Sigmoid colon (tissue), 6 donors: ENCODE measurements at regions not wholly inside any gene's neighbourhood (a gene's known extent, or its start where the extent isn't known, plus 50 kb on each side); places are given as distances from the start of the nearest gene placed in this dataset.

Experiments used
- DNase-seq: peaks from one replicate; pipeline ENCODE4 v3.0.0-alpha.2; 2019
- H3K27ac ChIP-seq, 4 donors: fragments of 200-600 bp; sonication (generic); one replicate each; pipeline ENCODE4 v1.5.1; 2016 to 2019; ENCODE audit warnings: mild to moderate bottlenecking in 1 of 4
- H3K27me3 ChIP-seq, 3 donors: fragments of 200-600 bp; sonication (generic); one replicate each; pipeline ENCODE4 v1.5.1; 2019; ENCODE audit warnings: mild to moderate bottlenecking in 1 of 3
- H3K36me3 ChIP-seq, 4 donors: fragments of 200-600 bp; sonication (generic); one replicate each; pipeline ENCODE4 v1.5.1; 2016 to 2019
- H3K4me1 ChIP-seq, 4 donors: fragments of 200-600 bp; sonication (generic); one replicate each; pipeline ENCODE4 v1.5.1; 2017 to 2019
- H3K4me3 ChIP-seq, 4 donors: fragments of 200-600 bp; sonication (generic); one replicate each; pipeline ENCODE4 v1.5.1; 2017 to 2019; ENCODE audit warnings: mild to moderate bottlenecking in 2 of 4, moderate library complexity in 1 of 4
- H3K9me3 ChIP-seq, 4 donors: fragments of 200-600 bp in 3 of 4; sonication (generic) in 3 of 4; one replicate each; pipeline versions ENCODE4 v1.5.1 to v1.6.1; 2013 to 2019
- EP300 ChIP-seq, 4 donors: sonication (generic); formaldehyde crosslinking; IDR thresholded peaks; one replicate each; pipeline ENCODE4 v1.6.1; 2017; ENCODE audit warnings: antibody characterized with exemption in 4 of 4
- POLR2A ChIP-seq, 2 donors: fragments of 450-650 bp; IDR thresholded peaks; one replicate each; pipeline ENCODE4 v1.6.1; 2016; ENCODE audit warnings: antibody characterized with exemption in 2 of 2, mild to moderate bottlenecking in 2 of 2, moderate library complexity in 2 of 2
- POLR2AphosphoS5 ChIP-seq, 4 donors: sonication (generic); formaldehyde crosslinking; IDR thresholded peaks; one replicate each; pipeline ENCODE4 v1.6.1; 2017; ENCODE audit warnings: antibody characterized with exemption in 4 of 4
- WGBS, 2 donors: extraction: QIAGEN DNeasy Blood & Tissue Kit; methylation state at CpG; one replicate each; pipeline ENCODE4 v1.1.7; 2013; 5-methylcytosine and 5-hydroxymethylcytosine counted together
- intact Hi-C: fragments of 100-400 bp; cut with DNase I; formaldehyde crosslinking; loops from one replicate; pipeline ENCODE4 v1.15.1; 2023
- TF ChIP-seq, protein P1 (sequence below), 4 experiments: fragments of 450-650 bp in 3 of 4; fragments of 200-600 bp in 1 of 4; IDR thresholded peaks; one replicate each; pipeline ENCODE4 v1.5.1; 2016 to 2019; ENCODE audit warnings: antibody characterized with exemption in 4 of 4, mild to moderate bottlenecking in 3 of 4, moderate library complexity in 2 of 4
- donor health status: healthy with polysubstance abuse.
- donor health status: healthy.

DNA sequence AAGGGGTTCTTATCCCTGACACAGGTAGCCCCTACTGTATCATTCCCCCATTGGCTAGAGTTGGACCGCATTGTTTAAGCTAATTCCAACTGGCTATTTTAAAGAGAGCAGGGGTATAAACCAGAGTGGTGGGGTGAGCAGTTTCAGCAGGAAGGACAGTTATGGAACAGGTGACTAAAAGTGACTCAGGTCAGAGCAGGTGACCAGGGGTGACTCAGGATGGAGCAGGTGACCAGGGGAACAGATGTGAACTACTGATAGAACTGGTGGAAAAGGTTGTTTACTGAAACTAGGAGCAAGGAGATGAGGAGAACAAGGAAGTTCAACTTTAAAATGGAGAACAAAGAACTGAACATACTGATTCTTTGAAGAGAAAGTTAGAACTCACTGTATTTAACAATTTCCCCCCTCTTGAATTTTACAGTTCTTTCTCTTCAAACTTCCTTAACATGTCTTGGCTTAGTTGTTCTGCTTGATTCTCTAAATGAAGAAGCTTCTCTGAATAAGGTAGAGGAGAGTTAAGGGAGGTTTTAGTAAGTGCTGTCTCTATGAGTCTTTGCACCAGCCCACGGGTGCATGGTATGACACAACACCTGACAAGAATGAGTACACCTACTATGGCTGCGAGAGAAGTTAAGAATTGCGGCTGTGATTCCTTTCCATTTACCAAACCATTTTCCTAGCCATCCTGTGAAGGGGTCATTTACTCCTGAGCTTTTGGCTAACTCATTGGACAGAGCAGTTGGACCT lies 83.4 kb upstream of the WNT7A start:
- no peaks in the 10 kb centered on the region for H3K4me1 ChIP-seq
- no peak for DNase-seq
- intact Hi-C loops: no loop called here
- H3K4me3 ChIP-seq: no peak overlapping the region
- no peaks in the 10 kb centered on the region for H3K27me3 ChIP-seq
- no peaks in the 10 kb centered on the region for H3K36me3 ChIP-seq
- no peak for TF ChIP-seq POLR2A (IDR thresholded peaks at IDR 0.05)
- TF ChIP-seq EP300 (IDR thresholded peaks at IDR 0.05): no peak
- TF ChIP-seq, protein P1, sequence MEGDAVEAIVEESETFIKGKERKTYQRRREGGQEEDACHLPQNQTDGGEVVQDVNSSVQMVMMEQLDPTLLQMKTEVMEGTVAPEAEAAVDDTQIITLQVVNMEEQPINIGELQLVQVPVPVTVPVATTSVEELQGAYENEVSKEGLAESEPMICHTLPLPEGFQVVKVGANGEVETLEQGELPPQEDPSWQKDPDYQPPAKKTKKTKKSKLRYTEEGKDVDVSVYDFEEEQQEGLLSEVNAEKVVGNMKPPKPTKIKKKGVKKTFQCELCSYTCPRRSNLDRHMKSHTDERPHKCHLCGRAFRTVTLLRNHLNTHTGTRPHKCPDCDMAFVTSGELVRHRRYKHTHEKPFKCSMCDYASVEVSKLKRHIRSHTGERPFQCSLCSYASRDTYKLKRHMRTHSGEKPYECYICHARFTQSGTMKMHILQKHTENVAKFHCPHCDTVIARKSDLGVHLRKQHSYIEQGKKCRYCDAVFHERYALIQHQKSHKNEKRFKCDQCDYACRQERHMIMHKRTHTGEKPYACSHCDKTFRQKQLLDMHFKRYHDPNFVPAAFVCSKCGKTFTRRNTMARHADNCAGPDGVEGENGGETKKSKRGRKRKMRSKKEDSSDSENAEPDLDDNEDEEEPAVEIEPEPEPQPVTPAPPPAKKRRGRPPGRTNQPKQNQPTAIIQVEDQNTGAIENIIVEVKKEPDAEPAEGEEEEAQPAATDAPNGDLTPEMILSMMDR (IDR thresholded peaks at IDR 0.05): no peak
- TF ChIP-seq POLR2AphosphoS5 (IDR thresholded peaks at IDR 0.05): no peak
- H3K27ac ChIP-seq: no peak overlapping the region
- no peaks in the 10 kb centered on the region for H3K9me3 ChIP-seq
- WGBS, 2 donors: 92 to 93% methylated on average over 4 of the region's 4 CpGs

DNA sequence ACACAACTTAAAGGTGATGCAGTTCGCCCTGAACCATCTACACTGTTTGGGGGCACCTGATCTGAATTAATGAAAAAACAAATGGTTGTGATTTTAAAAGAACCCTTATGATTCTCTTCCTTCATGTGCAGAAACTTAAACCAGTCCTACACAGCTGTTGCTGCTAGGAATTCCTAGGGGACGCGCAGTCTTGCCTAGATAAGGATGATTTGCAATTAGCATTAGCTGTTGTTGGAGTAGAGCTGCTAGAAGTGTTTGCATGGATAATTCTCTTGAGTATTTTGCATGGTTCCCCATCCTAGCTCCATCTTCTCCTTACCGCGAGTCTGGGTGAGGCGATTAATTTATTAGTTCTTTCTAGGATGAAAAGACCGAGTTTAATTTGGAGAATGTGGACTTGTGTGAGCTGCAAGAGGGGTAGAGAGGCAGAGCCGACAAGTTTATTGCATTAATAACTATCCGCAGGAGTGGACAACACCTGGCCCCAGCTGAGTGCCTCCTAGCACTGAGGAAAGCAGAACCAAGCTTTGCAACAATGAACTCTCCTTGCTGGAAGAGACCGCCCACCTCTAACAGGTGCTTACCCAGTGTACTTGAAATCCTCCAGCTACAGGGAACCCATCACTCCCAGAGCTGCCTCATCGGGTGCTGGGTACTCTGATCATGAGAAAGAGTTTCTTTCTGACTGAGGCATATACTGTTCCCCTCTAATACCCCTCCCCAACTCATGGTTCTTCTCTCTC lies 75.0 kb upstream of the WNT7A start:
- DNase-seq: no peak

DNA sequence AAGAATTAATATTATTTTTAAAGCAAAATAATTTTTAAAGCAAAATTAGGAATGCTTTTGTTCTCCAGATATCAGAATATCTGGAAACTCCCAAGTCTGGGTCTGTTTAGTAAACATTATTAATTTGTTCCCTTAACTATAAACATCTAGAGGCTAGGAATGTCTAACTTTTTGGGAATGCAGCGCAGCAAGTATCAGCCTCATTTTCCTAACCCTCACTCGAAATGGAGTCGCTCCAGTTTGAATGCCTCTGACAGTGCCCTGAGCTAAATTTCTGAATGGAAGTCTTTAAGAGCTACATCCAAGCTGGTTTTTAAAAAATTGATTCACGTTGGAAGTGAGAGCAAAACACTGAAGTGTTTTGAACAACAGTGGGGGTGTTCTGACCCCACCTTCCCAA lies 74.4 kb upstream of the WNT7A start:
- WGBS, 2 donors: 82 to 90% methylated on average over 4 of the region's 4 CpGs
- Histone ChIP-seq H3K36me3 (no peaks in the 10 kb centered on the region), H3K4me3 (no peak overlapping the region), H3K9me3 (no peaks in the 10 kb centered on the region), H3K27ac (no peak overlapping the region), H3K4me1 (no peaks in the 10 kb centered on the region), H3K27me3 (no peaks in the 10 kb centered on the region)
- TF ChIP-seq, protein P1 (IDR thresholded peaks at IDR 0.05): no peak
- TF ChIP-seq POLR2A (IDR thresholded peaks at IDR 0.05) (no peak), EP300 (IDR thresholded peaks at IDR 0.05) (no peak), POLR2AphosphoS5 (IDR thresholded peaks at IDR 0.05) (no peak)
- DNase-seq: no peak
- intact Hi-C loops: no loop called here

More for the DNA sequence above, 75.0 kb upstream of the WNT7A start:
- Histone ChIP-seq H3K27me3 (no peaks in the 10 kb centered on the region), H3K4me1 (no peaks in the 10 kb centered on the region), H3K27ac (no peak overlapping the region), H3K9me3 (no peaks in the 10 kb centered on the region), H3K36me3 (no peaks in the 10 kb centered on the region), H3K4me3 (no peak overlapping the region)
- TF ChIP-seq, protein P1 (IDR thresholded peaks at IDR 0.05): no peak
- TF ChIP-seq POLR2AphosphoS5 (IDR thresholded peaks at IDR 0.05) (no peak), EP300 (IDR thresholded peaks at IDR 0.05) (no peak), POLR2A (IDR thresholded peaks at IDR 0.05) (no peak)
- intact Hi-C loops: no loop called here
- WGBS, 2 donors: 90 to 93% methylated on average over 11 of the region's 11 CpGs

DNA sequence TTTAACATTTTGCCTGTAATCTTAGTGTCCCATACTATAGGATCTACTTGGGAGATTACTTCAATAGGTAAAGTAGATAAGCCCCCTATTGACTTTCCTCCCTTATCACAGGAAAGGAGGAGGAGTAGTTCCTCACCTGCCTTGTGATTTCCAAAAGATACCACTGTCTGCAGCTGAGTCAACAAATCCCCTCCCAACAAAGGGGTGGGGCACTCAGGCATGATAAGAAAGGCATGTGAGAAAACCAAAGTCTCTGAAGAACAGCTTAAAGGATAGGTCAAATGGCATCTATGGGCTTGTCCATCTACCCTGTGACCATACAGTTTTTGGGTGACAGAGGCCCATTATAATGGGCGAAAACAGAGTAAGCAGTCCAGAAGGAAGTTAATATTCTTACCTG lies 71.3 kb upstream of the WNT7A start:
- Histone ChIP-seq H3K4me1 (no peaks in the 10 kb centered on the region), H3K36me3 (no peaks in the 10 kb centered on the region), H3K9me3 (no peaks in the 10 kb centered on the region), H3K27me3 (no peaks in the 10 kb centered on the region), H3K27ac (no peak overlapping the region), H3K4me3 (no peak overlapping the region)
- no peak for DNase-seq
- no peak for TF ChIP-seq POLR2A (IDR thresholded peaks at IDR 0.05)
- no peak for TF ChIP-seq EP300 (IDR thresholded peaks at IDR 0.05)
- TF ChIP-seq, protein P1 (IDR thresholded peaks at IDR 0.05): no peak
- TF ChIP-seq POLR2AphosphoS5 (IDR thresholded peaks at IDR 0.05): no peak
- intact Hi-C loops: no loop called here
- 41 to 77% methylated on average over 1 of the region's 1 CpG for WGBS, 2 donors
